UCSD-AML1 (cell line): ENCODE measurements at regions not wholly inside any gene's neighbourhood (a gene's known extent, or its start where the extent isn't known, plus 50 kb on each side); places are given as distances from the start of the nearest gene placed in this dataset.
"Not testable (repeated sequence)": the region's sequence is repeated elsewhere in the genome, so short reads cannot be mapped to it uniquely, and the experiment has no call there.

Experiments
- DNase-seq: peaks from one replicate; lab custom pipeline; 2025; ENCODE audit not compliant: unreplicated experiment; lab: John Stamatoyannopoulos, UW

DNA sequence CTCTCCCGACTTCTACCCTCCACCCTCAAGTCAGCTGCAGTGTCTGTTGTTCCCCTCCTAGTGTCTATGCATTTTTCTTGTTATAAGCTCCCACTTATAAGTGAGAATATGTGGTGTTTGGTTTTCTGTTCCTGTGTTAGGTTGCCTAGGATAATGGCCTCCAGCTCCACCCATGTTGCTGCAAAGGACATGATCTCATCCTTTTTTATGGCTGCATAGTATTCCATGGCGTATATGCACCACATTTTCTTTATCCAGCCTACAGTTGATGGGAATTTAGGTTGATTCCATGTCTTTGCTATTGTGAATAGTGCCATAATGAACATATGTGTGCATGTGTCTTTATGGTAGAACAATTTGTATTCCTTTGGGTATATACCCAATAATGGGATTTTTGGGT is 80.7 kb downstream of the SPTSSA start:
- DNase-seq: not testable (repeated sequence)

DNA sequence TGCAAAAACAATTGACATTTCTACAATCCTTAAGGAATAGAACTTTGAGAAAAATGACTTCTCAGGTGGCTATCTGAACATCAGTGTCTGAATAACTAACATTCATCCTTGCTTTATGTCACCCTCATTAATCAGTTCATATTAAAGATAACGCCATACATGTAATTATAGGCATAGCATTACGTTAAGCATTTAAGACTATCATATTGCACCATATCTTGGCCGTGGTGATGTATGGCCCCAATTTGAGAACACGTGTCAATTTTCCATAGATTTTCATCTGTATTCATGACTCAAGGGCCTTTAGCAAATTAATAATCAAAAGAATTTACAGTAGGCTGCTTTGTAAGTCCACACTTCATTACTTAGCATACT is 81.6 kb downstream of the SPTSSA start:
- no peak for DNase-seq

DNA sequence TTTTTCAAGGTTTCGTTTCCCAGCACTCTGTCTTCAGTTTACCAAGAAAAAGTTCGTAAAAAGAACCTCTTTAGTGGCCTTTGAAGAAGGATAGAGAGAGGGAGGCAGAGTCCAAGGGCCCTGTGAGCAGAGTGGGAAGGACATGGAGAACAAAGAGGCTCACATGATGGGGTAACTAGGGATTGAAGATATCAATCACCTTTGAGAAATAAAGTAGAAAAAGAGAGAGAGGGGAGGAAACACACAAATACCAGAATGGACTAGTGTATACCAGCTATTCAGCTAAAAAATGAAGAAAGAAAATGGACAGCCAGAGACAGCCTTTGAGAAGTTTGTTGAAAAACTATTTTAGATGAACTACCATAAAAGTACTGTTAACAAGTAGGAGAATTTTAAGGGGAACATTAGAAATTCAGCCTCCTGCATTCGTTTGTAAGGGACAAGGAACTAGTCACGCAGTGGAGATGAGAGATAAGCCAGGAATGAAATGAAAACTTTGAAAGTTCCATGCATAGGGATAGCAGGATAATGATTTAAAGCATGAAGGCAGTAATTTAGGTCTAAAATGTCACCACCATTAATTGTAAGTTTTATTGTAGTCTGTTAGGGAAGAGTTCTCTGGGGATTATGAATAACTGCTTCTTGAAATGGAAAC is 82.1 kb downstream of the SPTSSA start:
- DNase-seq: no peak

DNA sequence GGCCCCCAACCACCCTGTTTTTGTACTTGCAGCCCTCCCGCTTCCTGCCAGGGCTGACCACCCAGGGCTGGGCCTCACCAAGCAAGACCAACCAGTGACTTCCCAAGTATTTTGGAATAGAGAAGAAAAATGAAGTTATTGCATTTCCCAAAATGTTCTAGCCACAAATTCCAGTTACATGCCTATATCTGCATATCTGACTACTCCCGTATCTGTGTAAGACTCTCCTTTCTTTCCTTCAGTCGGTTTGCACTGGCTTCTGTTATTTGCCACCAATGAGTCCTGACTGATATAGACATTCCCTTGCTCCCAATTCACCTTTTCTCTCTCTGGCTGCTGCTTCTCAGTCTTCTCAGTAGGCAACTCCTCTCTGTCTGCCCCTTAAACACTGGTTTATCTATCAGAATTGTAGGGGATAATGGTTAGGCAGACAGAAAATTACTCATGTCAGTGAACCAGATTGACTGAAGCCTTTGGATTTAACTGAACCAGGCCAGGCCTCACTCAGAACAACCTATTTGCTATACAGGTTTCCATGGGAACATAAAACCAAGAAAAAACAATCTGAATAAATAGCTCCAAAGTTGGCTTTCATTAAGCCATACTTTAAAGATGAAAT is 85.3 kb downstream of the SPTSSA start:
- no peak for DNase-seq

DNA sequence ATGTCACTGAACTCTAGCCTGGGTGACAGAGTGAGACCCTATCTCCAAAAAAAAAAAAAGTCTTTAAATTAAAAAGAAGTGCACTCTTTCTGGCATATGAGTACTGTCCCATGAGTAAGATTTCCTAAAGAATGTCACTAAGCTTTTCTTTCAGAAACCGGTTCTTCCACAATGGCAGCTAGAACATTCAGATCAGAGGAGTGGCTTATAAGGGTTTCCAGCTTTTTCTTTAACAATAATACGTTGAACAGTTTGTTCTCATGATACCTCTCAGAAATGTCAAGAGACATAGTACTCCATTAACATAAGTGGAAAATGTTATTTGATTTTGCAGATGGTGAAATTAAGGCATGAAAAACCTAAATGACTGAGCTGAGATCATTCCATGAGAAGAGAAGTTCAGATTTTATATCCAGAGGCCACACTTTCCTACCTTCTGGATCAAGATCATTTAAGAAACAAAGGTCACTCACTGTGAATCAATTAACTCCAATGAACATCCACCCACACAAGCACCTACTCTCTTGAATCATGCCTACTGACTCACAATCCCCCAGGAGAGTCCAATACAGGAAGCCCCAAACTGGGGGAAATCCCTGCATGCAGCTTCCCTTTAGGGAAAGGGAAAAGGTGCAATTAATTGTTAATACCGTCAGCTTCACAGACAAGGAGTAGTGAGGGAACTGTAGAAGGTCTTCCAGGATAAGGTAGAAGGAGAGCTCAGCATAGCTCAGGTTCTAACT is 86.9 kb downstream of the SPTSSA start:
- DNase-seq: no peak

DNA sequence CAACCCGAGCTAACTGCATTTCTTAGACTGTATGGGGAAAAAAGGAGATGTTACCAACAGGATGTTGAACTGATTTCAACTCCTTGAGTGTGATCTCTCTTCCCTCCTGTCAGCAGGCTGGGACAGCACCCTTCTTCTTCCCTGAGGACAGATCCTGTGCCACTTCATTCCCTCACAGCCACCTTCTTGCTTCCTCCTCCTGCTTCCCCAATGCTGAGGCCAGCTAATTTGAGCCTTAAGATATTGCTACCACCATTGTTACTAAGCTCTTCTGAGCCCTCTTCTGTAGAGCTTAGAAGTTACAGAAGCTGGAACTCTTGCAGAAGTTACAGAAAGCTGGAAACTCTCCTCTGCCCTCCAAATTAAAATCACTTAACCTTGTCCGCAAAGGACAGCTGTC is 88.8 kb downstream of the SPTSSA start:
- no peak for DNase-seq

DNA sequence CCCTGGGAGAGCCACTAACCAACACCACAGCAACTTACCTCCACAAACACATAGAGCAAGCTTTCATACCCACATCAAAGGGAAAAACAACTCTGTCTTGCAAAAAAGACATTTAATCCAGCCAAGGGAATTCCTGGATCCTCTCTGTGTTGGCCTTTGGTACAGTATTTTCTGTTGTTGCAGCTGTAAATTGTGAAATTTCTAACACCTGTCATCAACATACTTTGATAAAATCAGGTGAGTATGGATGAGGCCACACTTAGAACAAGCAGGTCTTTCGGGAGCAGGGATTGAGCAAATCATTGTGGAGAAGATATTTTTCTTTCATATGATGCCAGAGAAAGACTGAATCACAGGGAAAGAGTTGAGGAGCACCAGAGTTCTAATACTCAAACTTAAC is 89.3 kb downstream of the SPTSSA start:
- no peak for DNase-seq

DNA sequence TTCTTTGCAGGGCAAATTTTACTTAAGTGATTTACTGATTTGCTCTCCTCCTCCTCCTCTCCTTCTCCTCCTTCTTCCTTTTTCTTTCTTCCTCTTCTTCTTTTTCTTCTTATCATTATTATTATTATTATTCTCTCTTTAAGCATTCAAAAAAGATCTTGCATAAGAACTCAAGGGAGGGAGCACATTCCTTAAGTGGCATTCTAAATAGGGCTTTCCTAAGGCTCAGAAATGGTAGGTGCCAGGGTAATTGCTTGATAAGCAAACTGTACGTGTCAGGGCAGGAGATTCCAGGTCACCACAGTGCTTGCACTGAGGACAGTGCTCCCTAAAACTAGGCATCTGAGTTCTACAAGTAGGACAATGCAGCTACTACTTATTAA is 92.4 kb downstream of the SPTSSA start:
- DNase-seq: no peak

DNA sequence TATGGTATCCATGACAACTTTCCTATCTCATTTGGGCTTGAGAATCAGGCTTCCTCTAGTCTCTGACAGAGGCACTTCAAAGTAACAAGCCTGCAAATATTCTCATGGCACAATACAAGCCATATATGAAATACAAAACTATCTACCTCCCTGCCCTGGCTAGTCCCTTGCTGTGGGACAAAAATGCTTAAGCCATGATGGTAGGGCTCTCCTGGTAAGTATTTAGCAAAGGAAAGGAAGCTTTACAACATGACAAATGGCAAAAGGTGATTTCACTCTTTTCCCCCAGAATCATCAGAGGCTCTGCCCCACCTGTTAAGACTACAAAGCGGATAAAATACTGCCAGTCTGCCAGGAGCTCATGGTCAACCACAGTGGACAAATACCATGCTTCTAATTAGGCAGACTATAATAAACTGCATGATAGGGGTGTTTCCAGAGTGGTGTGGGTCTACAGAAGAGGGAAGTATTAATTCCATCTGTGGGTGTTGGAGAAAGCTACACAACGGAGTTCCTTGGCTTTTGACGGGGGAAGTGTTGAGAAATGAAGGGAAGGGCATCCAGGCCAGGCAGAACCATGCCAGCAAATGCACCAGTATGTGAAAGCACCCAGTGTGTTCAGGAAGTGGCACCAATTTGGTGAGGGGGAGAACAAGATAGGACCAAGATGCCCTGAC is 92.9 kb downstream of the SPTSSA start:
- DNase-seq: no peak

DNA sequence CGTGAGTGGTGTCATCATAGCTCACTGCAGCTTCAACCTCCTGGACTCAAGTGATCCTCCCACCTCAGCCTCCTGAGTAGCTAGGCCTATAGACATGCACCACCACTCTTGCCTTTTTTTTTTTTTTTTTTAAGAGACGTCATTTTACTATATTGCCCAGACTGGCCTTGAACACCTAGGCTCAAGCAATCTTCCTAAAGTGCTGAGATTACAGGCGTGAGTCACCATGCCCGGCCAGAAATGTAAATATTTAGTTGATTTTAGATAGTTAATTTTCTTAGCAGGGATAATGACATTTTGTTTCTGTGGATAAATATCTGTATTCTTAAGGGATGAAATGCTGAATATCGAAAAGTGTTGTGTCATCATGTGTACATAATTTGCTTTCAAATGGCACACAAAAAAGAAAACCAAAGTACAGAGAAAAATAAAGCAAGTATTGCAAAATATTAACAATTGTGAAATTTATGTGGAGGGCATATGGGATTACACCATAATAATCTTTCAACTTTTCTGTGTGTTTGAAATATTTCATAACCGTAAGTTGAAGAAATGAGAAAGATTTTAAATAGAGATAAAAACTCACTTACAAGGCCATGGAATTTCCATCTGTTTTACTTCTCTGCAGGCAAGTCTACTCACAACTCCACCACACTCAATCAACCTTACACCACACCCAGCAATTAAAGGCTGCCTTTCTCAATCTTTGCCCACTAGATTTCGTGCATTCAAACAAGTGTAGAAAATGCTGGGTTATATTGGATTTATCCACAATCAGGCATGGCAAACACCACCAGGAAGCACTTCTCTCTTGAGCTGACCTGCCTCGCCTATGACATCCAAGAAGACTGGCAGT is 93.7 kb downstream of the SPTSSA start:
- DNase-seq: no peak

DNA sequence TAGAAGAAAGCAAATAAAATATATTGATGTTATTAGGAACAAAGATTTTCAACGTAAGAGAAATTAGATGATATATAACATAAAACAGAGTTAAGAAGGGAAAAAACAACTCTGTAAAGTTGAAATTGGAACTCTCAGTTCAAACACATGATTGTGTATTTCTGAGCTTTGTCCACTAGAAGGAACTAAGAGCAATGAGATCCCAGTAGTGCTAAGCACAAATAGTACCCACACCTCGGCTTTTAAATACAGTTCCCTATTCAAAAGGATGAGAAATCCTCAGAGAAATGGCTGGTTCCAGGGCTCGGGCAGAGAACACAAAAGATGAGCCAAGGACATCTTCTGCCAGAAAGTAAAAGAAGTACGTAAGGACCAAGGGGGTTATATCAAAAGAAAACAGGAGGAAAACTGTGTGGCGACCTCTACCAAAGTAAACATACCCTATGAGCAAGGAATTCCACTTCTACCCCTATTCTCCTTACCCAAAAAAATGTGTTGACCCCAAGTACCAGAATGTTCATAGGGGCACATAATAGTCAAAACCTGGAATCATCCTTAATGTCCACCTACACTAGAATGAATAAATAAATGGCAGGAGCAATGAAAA is 96.6 kb downstream of the SPTSSA start:
- no peak for DNase-seq

DNA sequence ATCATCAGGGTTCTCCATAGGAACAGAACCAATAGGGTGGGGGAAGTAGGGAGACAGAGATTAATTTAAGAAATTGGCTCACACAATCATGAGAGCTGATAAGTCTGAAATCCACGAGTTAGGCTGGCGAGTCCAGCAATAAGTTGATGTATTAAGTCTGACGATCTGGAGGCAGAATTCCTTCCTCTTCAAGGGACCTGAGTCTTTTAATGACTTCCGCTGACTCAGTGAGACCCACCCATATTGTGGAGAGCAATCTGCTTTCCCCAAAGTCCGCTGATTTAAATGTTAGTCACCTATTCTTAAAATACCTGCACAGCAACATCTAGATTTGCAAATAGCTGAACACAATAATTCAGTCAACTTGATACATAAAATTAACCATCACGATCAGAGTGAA is 97.8 kb downstream of the SPTSSA start:
- DNase-seq: no peak

DNA sequence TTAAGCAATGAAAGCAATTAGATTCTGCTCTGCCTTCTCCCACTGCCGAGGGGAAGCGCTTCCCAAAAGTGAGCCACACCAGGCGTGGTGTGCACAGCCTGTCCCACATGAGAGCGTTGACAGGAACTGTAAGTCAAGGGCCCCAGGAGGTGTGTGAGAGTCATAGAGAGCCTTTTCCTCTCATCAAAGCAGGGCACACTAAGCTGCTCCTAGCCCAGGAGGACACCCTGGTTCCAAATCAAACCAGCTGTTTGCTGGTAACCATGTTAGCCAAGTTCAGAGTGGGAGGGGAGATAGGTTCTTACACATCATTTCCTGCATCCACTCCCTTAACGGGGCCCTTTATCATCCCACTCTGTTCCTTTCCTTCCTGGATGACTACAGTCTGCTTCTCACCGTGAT is 98.3 kb downstream of the SPTSSA start:
- DNase-seq: no peak

DNA sequence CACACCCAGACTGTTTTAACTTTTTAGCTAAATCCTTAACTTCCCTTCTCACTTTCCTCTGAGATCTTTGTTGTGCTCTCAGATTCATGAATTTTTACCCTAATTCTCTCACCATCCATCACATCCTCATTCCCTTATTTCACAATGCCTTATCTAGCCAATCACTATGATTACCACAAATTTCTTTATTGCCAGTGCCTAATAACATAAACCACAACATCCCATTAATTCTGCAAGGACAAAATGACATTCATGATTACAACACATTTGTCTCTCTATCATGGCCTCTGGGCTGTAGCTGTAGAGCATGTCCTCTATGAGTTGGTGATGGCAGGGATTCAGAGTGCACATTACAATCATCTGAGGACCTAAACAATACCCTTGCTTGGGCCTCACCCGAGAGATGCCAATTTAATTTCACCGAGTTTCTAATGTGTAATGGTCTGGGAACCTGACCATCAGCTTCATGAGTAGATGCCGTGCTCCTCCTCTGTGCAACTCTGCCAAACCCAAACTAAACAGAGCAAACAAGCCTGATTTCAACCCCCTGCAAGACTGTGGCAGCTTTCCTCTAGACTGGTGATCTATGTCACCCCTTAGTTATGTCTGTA is 99.3 kb downstream of the SPTSSA start:
- DNase-seq: no peak

DNA sequence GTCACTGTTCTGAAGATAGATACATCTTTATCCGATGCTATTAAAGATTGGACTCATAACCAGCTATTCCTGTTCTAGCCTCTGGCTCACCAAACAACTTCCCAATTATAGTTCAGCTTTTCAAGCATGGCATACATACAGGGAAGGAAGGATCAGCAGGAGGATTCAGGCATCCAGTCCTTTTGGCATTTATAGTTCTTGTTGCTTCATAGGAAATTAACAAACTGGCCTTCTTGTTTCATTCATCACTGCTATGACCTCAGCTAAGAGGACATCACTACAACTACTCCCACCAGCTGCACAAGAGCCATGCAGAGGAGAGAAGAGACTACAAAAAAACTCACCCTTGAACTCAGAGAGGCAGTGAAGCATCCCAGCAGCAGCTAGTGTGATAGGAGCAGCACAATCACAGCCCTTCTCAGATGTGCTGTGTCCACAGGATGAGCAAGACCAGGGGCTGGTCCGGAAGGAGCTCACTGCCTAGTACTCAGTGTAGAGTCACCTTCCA is 100.5 kb downstream of the SPTSSA start:
- DNase-seq: no peak

DNA sequence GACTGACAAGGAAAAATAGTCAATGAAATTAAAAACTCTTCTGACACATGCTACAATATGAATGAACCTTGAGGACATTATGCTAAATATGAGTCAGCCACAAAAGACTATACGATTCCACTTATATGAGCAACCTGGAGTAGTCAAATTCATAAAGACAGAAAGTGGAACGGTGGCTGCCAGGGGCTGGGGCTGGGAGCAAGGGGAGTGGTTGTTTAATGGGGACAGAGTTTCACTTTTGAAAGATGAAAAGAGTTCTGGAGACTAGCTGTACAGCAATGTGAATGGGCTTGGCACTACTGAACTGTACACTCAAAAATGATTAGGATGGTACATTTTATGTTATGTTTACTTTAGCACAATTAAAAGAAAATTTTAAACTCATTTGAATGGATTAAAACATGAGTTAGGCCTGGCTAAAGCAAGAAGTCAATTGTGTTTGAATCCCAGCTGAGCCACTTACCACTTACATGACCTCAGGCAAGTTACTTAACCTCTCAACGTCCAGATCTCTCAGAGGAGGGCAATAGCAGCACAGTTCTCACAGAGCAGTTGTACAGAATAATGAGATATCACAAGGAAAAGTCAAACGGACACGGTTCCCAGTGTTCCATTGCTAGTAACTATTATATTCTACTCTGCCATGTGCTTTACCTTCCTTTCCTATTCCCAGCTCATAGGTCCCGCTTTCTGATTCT is 102.5 kb downstream of the SPTSSA start:
- DNase-seq: no peak

DNA sequence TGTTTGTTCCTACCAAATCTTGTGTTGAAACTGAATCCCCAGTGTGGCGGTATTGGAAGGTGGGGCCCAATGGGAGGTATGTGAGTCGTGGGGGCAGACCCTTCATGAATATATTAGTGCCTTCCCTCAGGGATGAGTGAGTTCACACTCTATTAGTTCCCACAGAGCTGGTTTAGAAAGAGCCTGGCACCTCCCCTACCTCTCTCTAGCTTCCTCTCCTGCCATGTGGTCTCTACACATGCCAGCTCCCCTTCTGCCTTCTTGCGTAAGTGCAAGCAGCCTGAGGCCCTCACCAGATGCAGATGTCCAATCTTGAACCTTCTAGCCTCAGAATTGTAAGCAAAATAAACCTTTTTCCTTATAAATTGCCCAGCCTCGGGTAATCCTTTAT is 105.8 kb downstream of the SPTSSA start:
- no peak for DNase-seq

DNA sequence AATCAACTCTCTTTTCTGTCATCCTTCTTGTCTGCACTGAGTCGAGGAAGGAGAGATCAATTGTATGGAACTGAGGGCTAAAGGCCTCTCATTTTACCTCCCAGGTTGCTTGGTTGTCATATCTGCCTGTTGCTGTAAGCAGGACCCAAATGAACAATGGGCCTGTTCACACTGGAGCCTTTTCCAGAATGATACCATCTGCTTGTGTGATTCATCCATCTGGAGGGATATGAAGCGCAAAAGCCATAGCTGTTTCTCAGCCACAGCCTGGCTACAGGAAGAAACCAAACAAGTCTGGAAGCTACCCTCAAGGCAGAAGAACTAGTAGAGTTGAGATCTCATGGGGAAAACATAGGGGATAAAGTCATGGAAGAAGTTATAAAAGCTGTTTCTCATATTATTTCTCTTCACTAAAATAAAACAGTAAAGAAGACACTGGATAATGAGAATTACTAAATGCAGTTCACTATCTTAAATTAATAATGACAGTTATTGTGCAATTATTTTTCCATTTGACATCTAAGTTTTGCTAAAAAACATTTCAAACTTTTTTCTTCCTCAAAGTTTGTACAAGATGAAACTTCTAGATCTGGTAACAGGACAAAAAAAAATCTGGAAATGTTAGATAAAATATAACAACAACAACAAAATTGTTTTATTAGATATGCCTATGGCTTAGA is 106.3 kb downstream of the SPTSSA start:
- DNase-seq: no peak

DNA sequence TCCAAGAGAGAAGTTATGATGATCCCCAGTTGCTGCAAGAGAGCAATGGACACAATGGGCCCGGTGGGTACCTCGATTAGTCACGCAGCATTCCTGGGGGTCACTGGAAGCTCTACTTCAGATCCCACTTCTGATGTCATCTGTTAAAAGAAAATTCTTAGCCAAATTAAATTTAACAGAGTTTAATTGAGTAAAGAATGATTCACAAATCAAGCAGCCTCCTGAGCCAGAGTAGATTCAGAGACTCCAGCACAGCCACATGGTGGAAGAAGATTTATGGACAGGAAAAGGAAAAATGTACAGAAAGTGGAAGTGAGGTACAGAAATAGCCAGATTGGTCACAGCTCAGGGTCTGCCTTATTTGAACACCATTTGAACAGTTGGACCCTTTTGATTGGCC is 107.5 kb downstream of the SPTSSA start:
- no peak for DNase-seq
